HCT116 (cell line): ENCODE measurements at regions not wholly inside any gene's neighbourhood (a gene's known extent, or its start where the extent isn't known, plus 50 kb on each side); places are given as distances from the start of the nearest gene placed in this dataset.

Experiments
- CEBPB ChIP-seq: IDR thresholded peaks from 2 replicates; pipeline ENCODE4 v1.6.1; 2012; ENCODE audit warnings: low read depth
- CTCF ChIP-seq, 3 experiments: fragments of 200-600 bp in 1 of 3; sonication (generic) in 1 of 3; IDR thresholded peaks in 2 of 3; conservative IDR thresholded peaks in 1 of 3; 2 replicates each; pipeline ENCODE4 v1.5.1; 2012 to 2017; ENCODE audit warnings: low read depth in 2 of 3, low read length in 2 of 3, antibody characterized with exemption in 1 of 3, borderline replicate concordance in 1 of 3, control low read depth in 1 of 3, mild to moderate bottlenecking in 1 of 3, mixed read lengths in 1 of 3, mixed run types in 1 of 3, moderate library complexity in 1 of 3; ENCODE audit not compliant: insufficient read depth in 1 of 3
- EZH2 ChIP-seq: fragments of 200-600 bp; sonication (generic); IDR thresholded peaks from 2 replicates; pipeline ENCODE4 v1.6.1; 2017; ENCODE audit warnings: antibody characterized with exemption, mixed run types
- EZH2phosphoT487 ChIP-seq: fragments of 200-600 bp; IDR thresholded peaks from 2 replicates; pipeline ENCODE4 v1.6.1; 2018; ENCODE audit warnings: antibody characterized with exemption, borderline replicate concordance
- MAX ChIP-seq: IDR thresholded peaks from 2 replicates; pipeline ENCODE4 v1.6.1; 2012
- POLR2A ChIP-seq: IDR thresholded peaks from 2 replicates; pipeline ENCODE4 v1.7.0; 2011; ENCODE audit warnings: borderline replicate concordance; ENCODE audit not compliant: insufficient read depth, insufficient read length; ENCODE audit errors: extremely low read depth
- POLR2AphosphoS5 ChIP-seq: IDR thresholded peaks from 2 replicates; pipeline ENCODE4 v1.6.1; 2011; ENCODE audit warnings: mild to moderate bottlenecking, low read depth, low read length, moderate library complexity
- RAD21 ChIP-seq: IDR thresholded peaks from 2 replicates; pipeline ENCODE4 v1.6.1; 2012; ENCODE audit warnings: low read depth, mild to moderate bottlenecking
- YY1 ChIP-seq: IDR thresholded peaks from 2 replicates; pipeline ENCODE4 v1.6.1; 2011; ENCODE audit warnings: low read length, low read depth, moderate library complexity, mild to moderate bottlenecking; ENCODE audit not compliant: insufficient replicate concordance; ENCODE audit errors: extremely low read depth

GRCh38 chr5:29185558-29185957, 2007.9 kb upstream of the CDH6 start:
- TF ChIP-seq CEBPB (no peak), CTCF (IDR thresholded peaks at IDR 0.05 in 2 of 3, conservative IDR thresholded peaks at IDR 0.05 in 1 of 3; ENCODE audit: borderline replicate concordance in 1 of 3, insufficient read depth in 1 of 3, low read depth in 2 of 3, low read length in 2 of 3) (no peak), POLR2AphosphoS5 (no peak), MAX (no peak), RAD21 (no peak), POLR2A (no peak), YY1 (no peak), EZH2 (no peak), EZH2phosphoT487 (no peak)
